AG08396 (cell line): ENCODE measurements at regions not wholly inside any gene's neighbourhood (a gene's known extent, or its start where the extent isn't known, plus 50 kb on each side); places are given as distances from the start of the nearest gene placed in this dataset.

Experiments
- DNase-seq: peaks from one replicate; pipeline ENCODE4 v3.0.0; 2012; ENCODE audit warnings: low spot score, mixed read lengths

- DNase-seq = no peak
Measured at GRCh38 chr3:89762405-89762804, 655.0 kb downstream of the EPHA3 start.

GRCh38 chr3:89783341-89783927 lies 676.0 kb downstream of the EPHA3 start:
- DNase-seq = no peak

- DNase-seq = no peak
Measured at GRCh38 chr3:89787485-89787884, 680.1 kb downstream of the EPHA3 start.

- no peak for DNase-seq
Measured at GRCh38 chr3:89787979-89788378, 680.6 kb downstream of the EPHA3 start.

GRCh38 chr3:89795506-89795905 lies 688.1 kb downstream of the EPHA3 start:
- no peak for DNase-seq

- DNase-seq = no peak
Measured at GRCh38 chr3:89802881-89803280, 695.5 kb downstream of the EPHA3 start.

- DNase-seq = no peak
Measured at GRCh38 chr3:89803711-89804110, 696.3 kb downstream of the EPHA3 start.

- no peak for DNase-seq
Measured at GRCh38 chr3:89806166-89806565, 698.7 kb downstream of the EPHA3 start.

- DNase-seq = no peak
Measured at GRCh38 chr3:89808680-89809197, 701.3 kb downstream of the EPHA3 start.

GRCh38 chr3:89813500-89813899 lies 706.1 kb downstream of the EPHA3 start:
- no peak for DNase-seq

GRCh38 chr3:89841041-89841440 lies 733.6 kb downstream of the EPHA3 start:
- no peak for DNase-seq

- DNase-seq = no peak
Measured at GRCh38 chr3:89845053-89845452, 737.6 kb downstream of the EPHA3 start.

- DNase-seq = no peak
Measured at GRCh38 chr3:89847955-89848354, 740.5 kb downstream of the EPHA3 start.

GRCh38 chr3:89851974-89852621 lies 744.7 kb downstream of the EPHA3 start:
- DNase-seq = peak; percentile 12

GRCh38 chr3:89859757-89860156 lies 752.3 kb downstream of the EPHA3 start:
- DNase-seq = no peak

- DNase-seq = no peak
Measured at GRCh38 chr3:89867286-89867685, 759.9 kb downstream of the EPHA3 start.

GRCh38 chr3:89876116-89876515 lies 768.7 kb downstream of the EPHA3 start:
- no peak for DNase-seq

GRCh38 chr3:89877230-89877629 lies 769.8 kb downstream of the EPHA3 start:
- DNase-seq = no peak

- DNase-seq = no peak
Measured at GRCh38 chr3:89889386-89889785, 782.0 kb downstream of the EPHA3 start.

GRCh38 chr3:89908711-89909213 lies 801.3 kb downstream of the EPHA3 start:
- no peak for DNase-seq

GRCh38 chr3:89912031-89912430 lies 804.6 kb downstream of the EPHA3 start:
- no peak for DNase-seq

- no peak for DNase-seq
Measured at GRCh38 chr3:89923921-89924610, 816.6 kb downstream of the EPHA3 start.

- no peak for DNase-seq
Measured at GRCh38 chr3:89925976-89926375, 818.6 kb downstream of the EPHA3 start.
